ENCODE measurements at regions not wholly inside any gene's neighbourhood (a gene's known extent, or its start where the extent isn't known, plus 50 kb on each side); places are given as distances from the start of the nearest gene placed in this dataset.

DNA sequence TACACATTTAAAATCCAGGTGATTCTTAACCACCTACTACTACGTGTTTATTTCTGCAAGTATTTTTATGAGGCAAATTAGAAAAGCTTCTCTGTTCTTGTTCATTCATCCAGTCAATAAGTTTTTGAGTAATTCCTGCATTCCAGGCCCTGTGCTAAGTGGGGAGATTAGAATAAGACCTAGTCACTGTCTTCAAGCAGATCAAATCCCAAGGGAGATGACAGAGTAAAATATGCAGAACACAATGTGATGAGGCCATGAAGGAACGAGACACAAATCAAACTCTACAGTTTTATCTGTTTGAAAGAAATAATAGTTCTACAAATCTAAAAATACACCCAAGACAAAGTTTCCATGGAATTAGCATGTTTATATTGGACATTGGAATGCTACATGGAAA, 158.8 kb downstream of the CEP120 start:
- Histone ChIP-seq H3K9me3 (replicated peaks) (no peaks in the 10 kb centered on the region), H3K27ac (replicated peaks) (no peak overlapping the region), H3K27me3 (ENCODE audit: low read depth) (peaks cover 1% of the 10 kb centered on the region), H3K36me3 (no peaks in the 10 kb centered on the region), H3K4me1 (no peaks in the 10 kb centered on the region), H3K4me3 (no peak overlapping the region)
- intact Hi-C loops (cut with micrococcal nuclease), result no loop called here
- DNase-seq, result no peak
- TF ChIP-seq, protein P1, sequence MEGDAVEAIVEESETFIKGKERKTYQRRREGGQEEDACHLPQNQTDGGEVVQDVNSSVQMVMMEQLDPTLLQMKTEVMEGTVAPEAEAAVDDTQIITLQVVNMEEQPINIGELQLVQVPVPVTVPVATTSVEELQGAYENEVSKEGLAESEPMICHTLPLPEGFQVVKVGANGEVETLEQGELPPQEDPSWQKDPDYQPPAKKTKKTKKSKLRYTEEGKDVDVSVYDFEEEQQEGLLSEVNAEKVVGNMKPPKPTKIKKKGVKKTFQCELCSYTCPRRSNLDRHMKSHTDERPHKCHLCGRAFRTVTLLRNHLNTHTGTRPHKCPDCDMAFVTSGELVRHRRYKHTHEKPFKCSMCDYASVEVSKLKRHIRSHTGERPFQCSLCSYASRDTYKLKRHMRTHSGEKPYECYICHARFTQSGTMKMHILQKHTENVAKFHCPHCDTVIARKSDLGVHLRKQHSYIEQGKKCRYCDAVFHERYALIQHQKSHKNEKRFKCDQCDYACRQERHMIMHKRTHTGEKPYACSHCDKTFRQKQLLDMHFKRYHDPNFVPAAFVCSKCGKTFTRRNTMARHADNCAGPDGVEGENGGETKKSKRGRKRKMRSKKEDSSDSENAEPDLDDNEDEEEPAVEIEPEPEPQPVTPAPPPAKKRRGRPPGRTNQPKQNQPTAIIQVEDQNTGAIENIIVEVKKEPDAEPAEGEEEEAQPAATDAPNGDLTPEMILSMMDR (IDR thresholded peaks at IDR 0.05; ENCODE audit: borderline replicate concordance), result no peak

DNA sequence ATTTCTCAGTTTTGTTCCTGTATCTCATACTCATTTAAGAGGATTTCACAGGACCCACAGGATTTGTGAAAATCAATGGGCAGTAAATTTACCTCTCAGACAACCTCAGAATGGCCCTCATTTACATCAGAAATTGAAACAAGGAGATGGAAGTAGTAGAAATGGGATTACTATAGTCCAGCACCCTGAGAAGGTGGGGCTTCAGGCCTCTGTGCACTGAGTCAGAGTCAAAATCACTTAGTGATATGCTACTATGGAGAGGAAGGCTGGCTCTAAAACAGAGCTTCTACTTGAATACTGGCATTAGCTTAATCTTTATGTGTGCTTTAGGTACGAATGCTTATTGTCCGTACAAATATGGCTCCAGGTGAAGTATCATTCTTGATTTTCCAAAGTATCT, 159.3 kb downstream of the CEP120 start:
- Histone ChIP-seq H3K4me3 (no peak overlapping the region), H3K4me1 (no peaks in the 10 kb centered on the region), H3K9me3 (replicated peaks) (no peaks in the 10 kb centered on the region), H3K27me3 (ENCODE audit: low read depth) (peaks cover 7% of the 10 kb centered on the region), H3K36me3 (no peaks in the 10 kb centered on the region), H3K27ac (replicated peaks) (no peak overlapping the region)
- TF ChIP-seq, protein P1 (IDR thresholded peaks at IDR 0.05; ENCODE audit: borderline replicate concordance), result no peak
- DNase-seq, result no peak
- intact Hi-C loops (cut with micrococcal nuclease), result no loop called here

DNA sequence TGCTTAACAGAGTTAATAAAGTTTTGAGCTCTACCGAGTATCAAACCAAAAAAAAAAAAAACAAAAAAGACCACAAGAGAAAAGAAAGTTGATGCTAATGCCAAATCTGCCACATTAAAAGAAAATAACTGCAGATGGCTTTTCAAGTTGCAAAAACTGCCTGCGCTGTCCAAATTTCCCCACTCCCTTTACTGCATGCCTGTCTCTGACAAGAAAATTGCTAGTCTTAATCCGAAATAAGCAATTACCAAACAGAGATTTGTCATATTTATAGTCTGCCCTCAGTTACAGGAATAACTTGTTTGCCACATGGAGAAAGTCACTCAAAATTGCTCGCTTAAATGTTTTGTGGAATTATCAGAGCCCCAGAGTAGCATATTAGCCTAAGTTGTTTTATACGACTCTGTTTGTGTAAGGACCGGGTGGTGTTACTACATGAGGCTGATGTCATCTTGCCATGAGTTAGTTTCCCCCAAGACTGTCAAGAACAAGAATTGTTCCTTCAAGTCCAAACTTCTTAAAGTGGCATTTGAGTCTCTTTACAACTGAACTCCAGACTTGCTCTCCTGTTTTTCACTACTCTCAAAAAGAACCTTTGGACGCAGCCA, 160.9 kb downstream of the CEP120 start:
- H3K27me3 ChIP-seq (ENCODE audit: low read depth), result peaks cover 15% of the 10 kb centered on the region
- no peak overlapping the region for H3K4me3 ChIP-seq
- H3K9me3 ChIP-seq (replicated peaks), result peaks cover 2% of the 10 kb centered on the region
- H3K4me1 ChIP-seq, result no peaks in the 10 kb centered on the region
- DNase-seq, result no peak
- H3K36me3 ChIP-seq, result no peaks in the 10 kb centered on the region
- intact Hi-C loops (cut with micrococcal nuclease), result no loop called here
- H3K27ac ChIP-seq (replicated peaks), result no peak overlapping the region
- TF ChIP-seq, protein P1 (IDR thresholded peaks at IDR 0.05; ENCODE audit: borderline replicate concordance), result no peak

DNA sequence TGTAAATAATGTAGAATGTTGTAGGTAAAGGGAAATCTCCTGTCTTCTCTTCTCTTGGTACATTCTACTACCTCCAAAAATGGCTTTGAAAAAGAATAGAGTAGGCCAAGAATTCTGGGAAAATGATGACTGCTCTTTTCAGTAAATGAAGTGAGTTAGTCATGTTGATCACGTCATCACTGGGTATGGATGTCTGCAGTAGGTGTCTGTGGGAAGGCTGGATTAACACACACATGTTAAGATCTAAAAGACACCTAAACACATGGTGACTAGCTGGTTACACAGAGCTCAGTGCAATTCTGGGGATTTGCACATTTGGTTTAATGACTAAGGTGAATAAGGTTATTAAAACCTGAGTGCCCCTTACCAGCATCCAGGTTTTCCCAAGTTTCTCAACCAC, 161.5 kb downstream of the CEP120 start:
- intact Hi-C loops (cut with micrococcal nuclease), result no loop called here
- Histone ChIP-seq H3K27ac (replicated peaks) (no peak overlapping the region), H3K27me3 (ENCODE audit: low read depth) (peaks cover 15% of the 10 kb centered on the region), H3K4me3 (no peak overlapping the region), H3K36me3 (no peaks in the 10 kb centered on the region), H3K9me3 (replicated peaks) (peaks cover 8% of the 10 kb centered on the region), H3K4me1 (no peaks in the 10 kb centered on the region)
- no peak for DNase-seq
- TF ChIP-seq, protein P1 (IDR thresholded peaks at IDR 0.05; ENCODE audit: borderline replicate concordance), result no peak

DNA sequence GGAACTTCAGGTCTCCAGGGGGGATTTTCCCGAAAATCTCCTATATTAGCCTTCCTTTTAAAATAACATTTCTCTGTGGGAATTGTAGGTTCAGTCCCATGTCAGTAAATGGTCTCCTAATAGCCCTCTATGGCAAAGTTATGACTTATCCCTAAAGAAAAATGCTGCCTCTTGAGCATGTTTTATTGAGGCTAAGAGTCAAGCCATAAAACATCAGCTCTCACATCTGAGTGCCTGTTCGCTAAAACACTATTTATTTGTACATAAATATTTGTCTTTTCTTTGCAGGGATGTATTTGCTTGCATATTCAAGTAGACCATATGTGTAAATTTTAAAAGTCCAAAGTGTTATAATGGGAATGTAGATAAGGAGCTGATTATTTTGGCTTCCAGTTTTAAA, 160.4 kb downstream of the PRDM6 start:
- H3K27me3 ChIP-seq (ENCODE audit: low read depth), result no peaks in the 10 kb centered on the region
- peaks cover 4% of the 10 kb centered on the region for H3K9me3 ChIP-seq (replicated peaks)
- intact Hi-C loops (cut with micrococcal nuclease), result no loop called here
- no peak for DNase-seq
- H3K4me3 ChIP-seq, result no peak overlapping the region
- TF ChIP-seq, protein P1 (IDR thresholded peaks at IDR 0.05; ENCODE audit: borderline replicate concordance), result no peak
- H3K27ac ChIP-seq (replicated peaks), result no peak overlapping the region
- H3K4me1 ChIP-seq, result no peaks in the 10 kb centered on the region
- no peaks in the 10 kb centered on the region for H3K36me3 ChIP-seq

Measured in left ventricle myocardium inferior (tissue), 1 donor.